Brain microvascular endothelial cell (primary cell): ENCODE measurements at regions not wholly inside any gene's neighbourhood (a gene's known extent, or its start where the extent isn't known, plus 50 kb on each side); places are given as distances from the start of the nearest gene placed in this dataset.

ENCODE experiments used
- DNase-seq: peaks from one replicate; pipeline ENCODE4 v3.0.0-alpha.2; 2020
- H3K27ac ChIP-seq: fragments of 250-450 bp; sonication (Bioruptor Pico); 2 replicates; pipeline ENCODE4 v1.5.1; 2020; ENCODE audit warnings: mild to moderate bottlenecking, moderate library complexity
- H3K27me3 ChIP-seq: fragments of 250-450 bp; sonication (Bioruptor Pico); replicated peaks from 2 replicates; pipeline ENCODE4 v1.5.1; 2020; ENCODE audit warnings: mild to moderate bottlenecking
- H3K36me3 ChIP-seq: fragments of 250-450 bp; sonication (Bioruptor Pico); replicated peaks from 2 replicates; pipeline ENCODE4 v1.5.1; 2020; ENCODE audit warnings: mild to moderate bottlenecking
- H3K4me3 ChIP-seq: 2 replicates; pipeline ENCODE4 v1.5.1; 2011; ENCODE audit warnings: low read depth, mild to moderate bottlenecking, control low read depth, low read length, moderate library complexity
- CTCF ChIP-seq: IDR thresholded peaks from 2 replicates; pipeline ENCODE4 v1.5.1; 2011; ENCODE audit warnings: low read depth, mild to moderate bottlenecking, moderate library complexity, low read length, control low read depth, inconsistent platforms; ENCODE audit errors: missing control alignments
- in situ Hi-C: cut with HindIII; loops from 2 replicates; pipeline ENCODE4 v1.10.0; 2017; ENCODE audit warnings: low sequenced_read_pairs, low pct_ligation_motif_present

GRCh38 chr22:34297536-34298120, 377.4 kb upstream of the LARGE1 start:
- Histone ChIP-seq H3K36me3 (no peaks in the 10 kb centered on the region), H3K27me3 (no peaks in the 10 kb centered on the region), H3K27ac (no peak overlapping the region), H3K4me3 (no peak overlapping the region)
- in situ Hi-C loops, result no loop called here
- no peak for DNase-seq
- no peak for TF ChIP-seq CTCF

- no peak overlapping the region for H3K4me3 ChIP-seq
- H3K36me3 ChIP-seq, result no peaks in the 10 kb centered on the region
- H3K27me3 ChIP-seq, result no peaks in the 10 kb centered on the region
- no peak for DNase-seq
- H3K27ac ChIP-seq, result no peak overlapping the region
- no peak for TF ChIP-seq CTCF
- in situ Hi-C loops, result no loop called here
These were observed 379.2 kb upstream of the LARGE1 start for GRCh38 chr22:34299496-34299895.

GRCh38 chr22:34301569-34301968, 381.3 kb upstream of the LARGE1 start:
- DNase-seq, result no peak
- H3K4me3 ChIP-seq, result no peak overlapping the region
- in situ Hi-C loops, result no loop called here
- H3K27me3 ChIP-seq, result no peaks in the 10 kb centered on the region
- no peak overlapping the region for H3K27ac ChIP-seq
- no peak for TF ChIP-seq CTCF
- H3K36me3 ChIP-seq, result no peaks in the 10 kb centered on the region

- Histone ChIP-seq H3K4me3 (no peak overlapping the region), H3K27ac (no peak overlapping the region), H3K27me3 (no peaks in the 10 kb centered on the region), H3K36me3 (no peaks in the 10 kb centered on the region)
- no peak for TF ChIP-seq CTCF
- no peak for DNase-seq
- in situ Hi-C loops, result no loop called here
These were observed 383.4 kb upstream of the LARGE1 start for GRCh38 chr22:34303656-34304055.

- TF ChIP-seq CTCF, result no peak
- no peaks in the 10 kb centered on the region for H3K27me3 ChIP-seq
- H3K36me3 ChIP-seq, result no peaks in the 10 kb centered on the region
These were observed 386.1 kb upstream of the LARGE1 start for GRCh38 chr22:34306361-34306760.

GRCh38 chr22:34308101-34308500, 387.8 kb upstream of the LARGE1 start:
- in situ Hi-C loops, result no loop called here
- no peaks in the 10 kb centered on the region for H3K36me3 ChIP-seq
- no peak for TF ChIP-seq CTCF
- H3K4me3 ChIP-seq, result no peak overlapping the region
- no peaks in the 10 kb centered on the region for H3K27me3 ChIP-seq
- no peak overlapping the region for H3K27ac ChIP-seq
- no peak for DNase-seq

More at GRCh38 chr22:34306361-34306760, 386.1 kb upstream of the LARGE1 start:
- in situ Hi-C loops, result no loop called here
- no peak for DNase-seq
- Histone ChIP-seq H3K4me3 (no peak overlapping the region), H3K27ac (no peak overlapping the region)
